Tibial nerve (tissue), 3 donors: ENCODE measurements at regions not wholly inside any gene's neighbourhood (a gene's known extent, or its start where the extent isn't known, plus 50 kb on each side); places are given as distances from the start of the nearest gene placed in this dataset.

Source experiments
- POLR2A ChIP-seq, 2 donors: fragments of 450-650 bp; IDR thresholded peaks; one replicate each; pipeline ENCODE4 v1.6.1; 2017; ENCODE audit warnings: antibody characterized with exemption in 2 of 2, mild to moderate bottlenecking in 2 of 2, moderate library complexity in 2 of 2
- TF ChIP-seq, protein P1 (sequence below), 5 experiments: fragments of 200-600 bp in 3 of 5; fragments of 450-650 bp in 2 of 5; sonication (generic) in 3 of 5; IDR thresholded peaks; one replicate each; pipeline ENCODE4 v1.5.1; 2016 to 2019; ENCODE audit warnings: antibody characterized with exemption in 5 of 5, mild to moderate bottlenecking in 3 of 5, moderate library complexity in 2 of 5

DNA sequence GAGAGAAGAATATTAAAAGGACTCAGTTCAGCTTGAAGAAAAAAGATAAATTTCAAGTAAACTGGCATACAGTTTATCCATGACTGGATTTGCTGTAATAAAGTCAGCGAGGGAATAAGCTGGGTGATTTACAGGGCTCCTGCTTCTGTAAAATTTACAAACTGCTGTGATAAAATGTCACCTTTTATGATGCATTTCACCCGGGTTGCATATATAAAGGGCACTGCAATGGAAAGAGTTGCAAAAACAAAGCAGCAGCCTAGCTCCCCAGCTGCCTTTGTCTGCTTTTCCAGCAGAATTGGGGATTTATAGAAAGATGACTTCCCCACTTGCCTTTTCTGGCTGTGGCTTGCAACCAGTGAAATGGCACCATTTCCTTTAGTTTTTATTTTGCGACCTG is 132.5 kb upstream of the LHCGR start:
- TF ChIP-seq, protein P1, sequence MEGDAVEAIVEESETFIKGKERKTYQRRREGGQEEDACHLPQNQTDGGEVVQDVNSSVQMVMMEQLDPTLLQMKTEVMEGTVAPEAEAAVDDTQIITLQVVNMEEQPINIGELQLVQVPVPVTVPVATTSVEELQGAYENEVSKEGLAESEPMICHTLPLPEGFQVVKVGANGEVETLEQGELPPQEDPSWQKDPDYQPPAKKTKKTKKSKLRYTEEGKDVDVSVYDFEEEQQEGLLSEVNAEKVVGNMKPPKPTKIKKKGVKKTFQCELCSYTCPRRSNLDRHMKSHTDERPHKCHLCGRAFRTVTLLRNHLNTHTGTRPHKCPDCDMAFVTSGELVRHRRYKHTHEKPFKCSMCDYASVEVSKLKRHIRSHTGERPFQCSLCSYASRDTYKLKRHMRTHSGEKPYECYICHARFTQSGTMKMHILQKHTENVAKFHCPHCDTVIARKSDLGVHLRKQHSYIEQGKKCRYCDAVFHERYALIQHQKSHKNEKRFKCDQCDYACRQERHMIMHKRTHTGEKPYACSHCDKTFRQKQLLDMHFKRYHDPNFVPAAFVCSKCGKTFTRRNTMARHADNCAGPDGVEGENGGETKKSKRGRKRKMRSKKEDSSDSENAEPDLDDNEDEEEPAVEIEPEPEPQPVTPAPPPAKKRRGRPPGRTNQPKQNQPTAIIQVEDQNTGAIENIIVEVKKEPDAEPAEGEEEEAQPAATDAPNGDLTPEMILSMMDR (IDR thresholded peaks at IDR 0.05) = no peak
- no peak for TF ChIP-seq POLR2A (IDR thresholded peaks at IDR 0.05)
